Upper lobe of right lung (tissue), 1 donor: ENCODE measurements at regions not wholly inside any gene's neighbourhood (a gene's known extent, or its start where the extent isn't known, plus 50 kb on each side); places are given as distances from the start of the nearest gene placed in this dataset.

ENCODE experiments used
- ATAC-seq: fragments of 200-7000 bp; cut with Tn5 transposase; one replicate; pipeline ENCODE4 v1.9.1; 2020; ENCODE audit warnings: mild to moderate bottlenecking, moderate library complexity
- DNase-seq: peaks from one replicate; pipeline ENCODE4 v3.0.0-alpha.2; 2020
- H3K27ac ChIP-seq: fragments of 200-600 bp; one replicate; pipeline ENCODE4 v1.8.0; 2022
- H3K27me3 ChIP-seq: fragments of 200-600 bp; one replicate; pipeline ENCODE4 v1.8.0; 2022; ENCODE audit warnings: mild to moderate bottlenecking
- H3K36me3 ChIP-seq: fragments of 200-600 bp; one replicate; pipeline ENCODE4 v1.8.0; 2022
- H3K4me1 ChIP-seq: fragments of 200-600 bp; one replicate; pipeline ENCODE4 v1.8.0; 2022
- H3K4me3 ChIP-seq: fragments of 200-600 bp; one replicate; pipeline ENCODE4 v1.8.0; 2022; ENCODE audit warnings: mild to moderate bottlenecking
- H3K9me3 ChIP-seq: fragments of 200-600 bp; one replicate; pipeline ENCODE4 v1.8.0; 2022
- CTCF ChIP-seq: fragments of 200-600 bp; IDR thresholded peaks from one replicate; pipeline ENCODE4 v1.8.0; 2022; ENCODE audit warnings: antibody characterized with exemption
- intact Hi-C: fragments of 100-400 bp; cut with DNase I; formaldehyde crosslinking; loops from one replicate; pipeline ENCODE4 v1.11.0; 2022
- donor health status: DM: no; HTN: yes; CAD: no; lungs with severe emphysema.

GRCh38 chr22:48236261-48236660, 1473.8 kb downstream of the TBC1D22A start:
- no peaks in the 10 kb centered on the region for H3K4me1 ChIP-seq
- DNase-seq = no peak
- ATAC-seq = no peak
- H3K27ac ChIP-seq = no peak overlapping the region
- no peaks in the 10 kb centered on the region for H3K27me3 ChIP-seq
- H3K4me3 ChIP-seq = no peak overlapping the region
- H3K9me3 ChIP-seq = peaks cover 4% of the 10 kb centered on the region
- no peak for TF ChIP-seq CTCF
- H3K36me3 ChIP-seq = no peaks in the 10 kb centered on the region
- intact Hi-C loops = no loop called here

- H3K9me3 ChIP-seq = peaks cover 4% of the 10 kb centered on the region
- no peaks in the 10 kb centered on the region for H3K4me1 ChIP-seq
- ATAC-seq (no peak), DNase-seq (no peak)
- H3K27ac ChIP-seq = no peak overlapping the region
- TF ChIP-seq CTCF = no peak
- H3K4me3 ChIP-seq = no peak overlapping the region
- H3K27me3 ChIP-seq = no peaks in the 10 kb centered on the region
- no peaks in the 10 kb centered on the region for H3K36me3 ChIP-seq
- intact Hi-C loops = no loop called here
Measured at GRCh38 chr22:48235744-48236143, 1473.3 kb downstream of the TBC1D22A start.

- no peak for TF ChIP-seq CTCF
- no peak for ATAC-seq
- DNase-seq = no peak
- Histone ChIP-seq H3K4me3 (no peak overlapping the region), H3K4me1 (no peaks in the 10 kb centered on the region), H3K36me3 (no peaks in the 10 kb centered on the region), H3K27me3 (no peaks in the 10 kb centered on the region), H3K27ac (no peak overlapping the region), H3K9me3 (peaks cover 4% of the 10 kb centered on the region)
- intact Hi-C loops = no loop called here
Measured at GRCh38 chr22:48234011-48234410, 1471.6 kb downstream of the TBC1D22A start.

- intact Hi-C loops = no loop called here
- no peak for TF ChIP-seq CTCF
- H3K4me3 ChIP-seq = no peak overlapping the region
- H3K9me3 ChIP-seq = peaks cover 4% of the 10 kb centered on the region
- no peak overlapping the region for H3K27ac ChIP-seq
- ATAC-seq (no peak), DNase-seq (no peak)
- no peaks in the 10 kb centered on the region for H3K27me3 ChIP-seq
- H3K4me1 ChIP-seq = no peaks in the 10 kb centered on the region
- no peaks in the 10 kb centered on the region for H3K36me3 ChIP-seq
Measured at GRCh38 chr22:48233586-48233985, 1471.1 kb downstream of the TBC1D22A start.

GRCh38 chr22:48228468-48228867, 1466.0 kb downstream of the TBC1D22A start:
- TF ChIP-seq CTCF = no peak
- no peaks in the 10 kb centered on the region for H3K36me3 ChIP-seq
- H3K4me1 ChIP-seq = no peaks in the 10 kb centered on the region
- no peak overlapping the region for H3K4me3 ChIP-seq
- intact Hi-C loops = no loop called here
- H3K9me3 ChIP-seq = peaks cover 4% of the 10 kb centered on the region
- no peak for DNase-seq
- H3K27ac ChIP-seq = no peak overlapping the region
- H3K27me3 ChIP-seq = no peaks in the 10 kb centered on the region
- ATAC-seq = no peak

- TF ChIP-seq CTCF = no peak
- H3K4me1 ChIP-seq = no peaks in the 10 kb centered on the region
- intact Hi-C loops = no loop called here
- H3K36me3 ChIP-seq = no peaks in the 10 kb centered on the region
- ATAC-seq = no peak
- no peak for DNase-seq
- no peaks in the 10 kb centered on the region for H3K27me3 ChIP-seq
- no peak overlapping the region for H3K4me3 ChIP-seq
- H3K9me3 ChIP-seq = peaks cover 4% of the 10 kb centered on the region
- no peak overlapping the region for H3K27ac ChIP-seq
Measured at GRCh38 chr22:48227341-48228018, 1465.0 kb downstream of the TBC1D22A start.
